Eye (tissue), 1 donor: ENCODE measurements at regions not wholly inside any gene's neighbourhood (a gene's known extent, or its start where the extent isn't known, plus 50 kb on each side); places are given as distances from the start of the nearest gene placed in this dataset.
A peak's percentile ranks its signal among the peaks of the same experiment; 100 is the strongest.

Source experiments
- DNase-seq: peaks from one replicate; pipeline ENCODE4 v3.0.0-alpha.2; 2015

- no peak for DNase-seq
These were observed 51.3 kb upstream of the PTPN3 start for GRCh38 chr9:109549386-109549785.

GRCh38 chr9:109551651-109552050 is 53.5 kb upstream of the PTPN3 start:
- DNase-seq: no peak

DNA sequence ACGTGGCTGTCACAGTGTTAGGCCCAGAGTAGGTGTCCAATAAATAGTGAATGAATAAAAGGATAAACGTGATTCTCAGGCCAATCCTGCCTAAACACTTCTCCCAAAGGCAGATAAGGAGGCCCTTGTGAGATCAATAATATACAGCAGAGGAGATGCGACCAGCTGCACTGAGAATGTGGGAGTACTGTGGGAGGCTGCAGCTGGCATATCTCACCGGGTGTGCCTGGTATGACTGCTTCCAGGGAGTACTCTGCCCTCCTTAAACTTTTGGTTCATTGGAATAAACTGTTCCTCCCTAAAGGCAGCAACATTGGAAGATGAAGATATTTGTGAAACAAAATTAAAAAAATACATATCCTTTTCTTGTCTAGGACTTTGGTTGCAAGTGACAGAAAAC is 57.1 kb upstream of the PTPN3 start:
- no peak for DNase-seq

GRCh38 chr9:109556061-109556460 is 58.0 kb upstream of the PTPN3 start:
- no peak for DNase-seq

DNA sequence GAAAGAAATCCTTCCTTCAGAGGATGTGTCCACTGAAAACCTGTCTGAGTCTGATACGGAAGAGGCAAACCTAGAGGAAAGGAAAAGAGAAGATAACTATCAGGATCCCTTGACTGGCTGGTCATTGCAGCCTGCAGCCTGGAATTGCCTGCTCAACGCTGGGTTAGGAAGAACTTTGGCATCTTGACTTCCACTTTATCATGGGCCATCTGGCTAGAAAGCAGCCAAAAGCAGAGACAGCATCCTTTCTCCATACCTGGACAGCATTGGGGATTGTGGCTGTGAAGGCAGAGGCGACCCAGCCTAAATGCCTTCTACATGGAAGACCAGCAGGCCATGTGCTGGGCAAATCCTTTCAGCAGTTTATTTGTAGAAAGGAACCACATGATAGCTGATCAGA is 58.7 kb upstream of the PTPN3 start:
- DNase-seq: no peak

GRCh38 chr9:109557481-109557880 is 59.4 kb upstream of the PTPN3 start:
- no peak for DNase-seq

DNA sequence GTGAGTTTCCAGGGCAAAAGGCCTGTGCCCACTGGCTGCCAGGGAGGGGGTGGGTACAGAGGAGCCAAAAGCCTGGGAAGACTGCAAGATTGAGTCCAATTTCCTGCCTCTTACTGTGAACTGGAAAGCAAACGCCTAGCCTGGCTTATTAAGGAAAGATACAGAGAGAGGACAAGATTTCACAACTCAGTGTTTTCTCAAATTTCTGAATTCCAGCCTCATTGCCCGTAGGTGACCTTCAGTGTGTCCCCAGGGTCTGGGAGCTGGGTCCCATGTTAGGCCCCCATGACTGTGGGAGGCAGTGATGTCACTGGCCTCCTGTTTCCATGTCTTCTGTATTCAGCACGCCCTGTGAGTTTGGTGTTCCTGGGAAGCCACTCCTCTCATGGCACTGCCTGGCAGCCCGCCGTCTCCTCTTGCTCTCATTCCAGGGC is 60.6 kb upstream of the PTPN3 start:
- no peak for DNase-seq

- DNase-seq: no peak
These were observed 62.5 kb upstream of the PTPN3 start for GRCh38 chr9:109560470-109561132.

DNA sequence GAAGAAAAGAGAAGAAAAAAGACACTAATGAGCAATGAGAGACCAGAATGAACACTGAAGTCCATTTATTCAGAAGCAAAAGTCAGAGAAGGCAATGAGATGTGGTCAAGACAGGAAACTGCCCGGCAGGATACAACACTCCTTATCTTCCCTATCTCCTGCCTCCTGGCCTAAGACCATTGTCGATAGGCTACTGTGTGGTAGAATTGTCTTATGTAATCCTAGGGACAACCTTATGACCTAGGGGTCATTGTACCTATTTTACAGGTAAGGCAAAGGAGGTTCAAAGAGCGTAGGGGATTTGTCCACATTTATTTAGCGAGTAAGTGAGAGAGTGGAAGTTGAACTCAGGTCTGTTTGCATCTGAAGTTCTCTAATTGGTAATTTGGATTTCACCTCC is 63.0 kb upstream of the PTPN3 start:
- DNase-seq: no peak

DNA sequence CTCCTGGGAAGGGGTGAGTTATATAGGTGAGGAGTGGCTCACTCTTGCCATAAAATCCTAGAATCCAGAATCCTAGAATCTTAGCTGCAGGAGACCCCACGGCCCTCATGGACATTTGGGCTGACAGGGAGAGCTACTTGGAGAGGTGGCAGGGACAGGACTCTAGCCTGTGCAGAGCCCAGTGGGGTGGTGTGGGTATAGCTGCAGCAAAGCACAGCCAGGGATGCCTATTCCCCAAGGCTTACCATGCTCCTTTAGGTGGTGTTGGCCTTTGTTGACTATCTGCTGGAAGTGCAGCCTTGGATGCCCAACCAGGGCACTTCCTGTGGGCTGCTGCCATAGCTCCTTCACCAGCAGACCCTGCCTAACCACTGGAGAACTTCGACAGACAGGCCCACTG is 70.0 kb upstream of the PTPN3 start:
- DNase-seq: no peak

GRCh38 chr9:109568568-109569210 is 70.6 kb upstream of the PTPN3 start:
- DNase-seq: no peak

GRCh38 chr9:109574061-109574882 is 76.2 kb upstream of the PTPN3 start:
- DNase-seq: peak; percentile 88

DNA sequence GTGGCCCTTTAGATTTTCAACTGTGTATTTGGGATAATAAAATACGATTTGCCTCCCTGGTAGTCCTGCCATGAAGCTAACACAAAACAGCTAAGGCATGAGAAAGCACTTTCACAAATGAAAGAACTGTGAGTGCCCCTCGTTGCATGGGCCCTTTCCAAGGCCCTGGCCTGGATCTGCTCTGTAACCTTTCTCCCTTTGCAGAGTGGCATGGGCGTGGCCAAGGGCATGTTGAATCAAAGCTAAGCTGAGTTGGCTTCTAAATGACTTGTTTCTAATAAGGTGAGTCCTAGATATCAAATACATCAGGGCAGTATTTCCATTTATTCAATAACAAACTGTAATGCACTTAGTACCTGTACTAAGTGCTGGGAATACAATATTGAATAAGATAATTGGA is 78.7 kb upstream of the PTPN3 start:
- no peak for DNase-seq

DNA sequence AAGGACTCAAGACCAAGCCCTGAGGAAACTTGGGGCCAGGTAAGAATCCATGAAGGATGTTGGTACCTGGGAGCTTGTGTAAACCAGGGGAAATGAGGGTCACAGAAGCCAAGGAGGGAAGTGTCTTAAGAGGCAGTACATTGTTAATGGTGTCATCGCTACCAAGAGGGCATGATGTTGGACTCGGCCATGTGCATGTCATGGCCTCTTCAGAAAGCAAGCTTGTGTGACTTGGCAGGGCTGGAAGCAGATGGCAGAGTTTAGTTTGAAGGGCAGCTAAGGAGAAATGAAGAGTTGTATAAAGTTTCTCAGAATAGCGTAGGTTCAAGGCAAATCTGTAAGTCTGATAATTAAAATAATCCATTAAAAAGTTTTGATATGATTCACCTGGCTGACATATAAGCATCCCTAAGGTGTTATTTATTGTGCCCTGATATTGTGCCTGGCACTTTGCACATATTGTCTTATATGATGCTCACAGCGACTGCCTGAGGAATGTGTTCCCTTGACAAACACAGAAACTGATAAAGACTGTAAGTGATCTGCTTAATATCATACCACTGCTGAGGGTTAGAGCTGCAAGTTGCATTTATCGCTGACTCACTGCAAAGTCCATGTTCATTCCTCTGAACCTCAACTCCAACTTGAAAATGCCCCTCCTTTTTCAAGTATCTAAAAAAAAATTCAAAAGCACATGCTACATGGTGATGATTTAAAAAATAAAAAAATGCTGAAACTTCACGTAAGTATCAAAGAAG is 81.3 kb upstream of the PTPN3 start:
- DNase-seq: no peak

DNA sequence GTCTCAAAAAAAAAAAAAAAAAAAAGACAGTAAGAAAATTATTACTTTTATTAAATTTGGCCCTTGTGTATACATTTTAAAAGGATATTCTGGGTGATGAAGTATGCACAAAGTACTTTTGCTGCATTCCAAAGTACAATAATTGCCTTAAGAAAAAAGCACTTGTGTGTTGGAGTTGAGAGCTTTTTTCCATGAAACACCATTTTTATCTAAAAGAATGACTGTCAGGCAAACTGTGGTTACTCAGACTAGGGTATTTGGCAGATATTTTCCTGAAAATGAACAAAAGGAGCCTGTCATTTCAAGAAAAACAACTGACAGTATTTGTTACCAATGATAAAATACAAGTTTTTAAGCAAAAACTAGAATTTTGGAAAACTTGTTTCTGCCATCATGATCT is 84.3 kb upstream of the PTPN3 start:
- DNase-seq: no peak

- no peak for DNase-seq
These were observed 86.1 kb upstream of the PTPN3 start for GRCh38 chr9:109584205-109584604.

DNA sequence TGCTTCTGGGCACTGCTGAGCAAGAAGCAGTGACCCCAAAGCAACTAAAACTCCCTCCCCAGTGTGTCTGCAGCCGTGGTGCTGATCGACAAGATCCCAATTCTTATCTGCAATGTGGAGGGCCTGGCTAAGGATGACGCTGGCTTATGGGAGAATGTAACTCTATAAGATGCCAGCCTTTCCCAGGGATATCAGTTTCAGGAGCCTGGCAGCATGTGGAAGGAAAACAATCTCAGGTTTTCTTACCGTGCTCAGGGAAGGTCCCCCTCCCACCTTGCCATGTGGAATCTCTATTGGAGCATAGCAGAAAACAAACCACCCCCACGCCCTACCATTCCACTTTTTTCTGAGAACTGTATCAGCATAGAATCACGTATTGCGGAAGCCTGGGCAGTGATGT is 87.7 kb upstream of the PTPN3 start:
- DNase-seq: no peak

DNA sequence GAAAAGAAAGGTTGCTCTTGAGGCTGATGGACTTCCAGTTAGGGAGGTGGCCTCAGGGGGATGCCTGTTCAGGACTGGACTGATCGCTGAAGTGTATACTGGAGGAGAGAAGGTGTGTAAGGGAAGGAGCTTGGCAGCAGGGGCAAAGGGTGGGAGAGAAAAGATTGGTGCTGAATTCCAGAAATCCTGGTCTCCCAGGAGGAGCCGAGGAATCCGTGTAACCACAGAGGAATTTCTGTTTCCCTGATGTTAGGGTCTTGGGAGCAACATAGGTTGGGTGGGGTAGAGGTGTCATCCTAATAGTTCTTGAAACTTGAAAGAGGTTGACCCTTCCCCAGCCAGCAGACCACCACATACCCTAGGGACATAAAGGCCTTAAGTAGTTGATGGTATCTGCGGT is 88.9 kb upstream of the PTPN3 start:
- no peak for DNase-seq

GRCh38 chr9:109588415-109588814 is 90.3 kb upstream of the PTPN3 start:
- no peak for DNase-seq

GRCh38 chr9:109590966-109591365 is 92.9 kb upstream of the PTPN3 start:
- DNase-seq: no peak

DNA sequence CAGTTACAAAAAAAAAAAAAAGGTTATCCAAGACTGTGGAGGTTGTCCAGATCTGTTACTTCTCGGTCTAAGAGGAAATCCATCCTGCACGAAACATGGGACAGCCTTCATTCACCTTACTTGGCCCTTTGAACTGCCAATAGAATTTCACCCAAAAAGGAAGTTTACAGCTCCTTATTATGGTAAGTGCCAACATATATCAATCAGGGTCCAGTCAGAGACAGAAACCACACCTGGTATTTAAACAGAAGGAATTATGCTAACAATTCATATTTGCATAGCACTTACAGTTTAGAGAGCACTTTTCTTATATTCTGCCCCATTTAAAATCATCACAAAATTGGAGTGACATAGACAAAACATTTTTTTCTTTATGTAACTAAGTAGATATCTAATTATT is 93.6 kb upstream of the PTPN3 start:
- DNase-seq: no peak

GRCh38 chr9:109593612-109594011 is 95.5 kb upstream of the PTPN3 start:
- no peak for DNase-seq

- DNase-seq: no peak
These were observed 99.4 kb upstream of the PTPN3 start for GRCh38 chr9:109597496-109597895.
